VCaP (cell line): ENCODE measurements at regions not wholly inside any gene's neighbourhood (a gene's known extent, or its start where the extent isn't known, plus 50 kb on each side); places are given as distances from the start of the nearest gene placed in this dataset.

Experiments used
- H3K27ac ChIP-seq: fragments of 450-650 bp; 2 replicates; pipeline ENCODE4 v1.5.1; 2017
- CTCF ChIP-seq: fragments of 450-650 bp; conservative IDR thresholded peaks from 2 replicates; pipeline ENCODE4 v1.5.1; 2017; ENCODE audit warnings: mild to moderate bottlenecking, moderate library complexity

DNA sequence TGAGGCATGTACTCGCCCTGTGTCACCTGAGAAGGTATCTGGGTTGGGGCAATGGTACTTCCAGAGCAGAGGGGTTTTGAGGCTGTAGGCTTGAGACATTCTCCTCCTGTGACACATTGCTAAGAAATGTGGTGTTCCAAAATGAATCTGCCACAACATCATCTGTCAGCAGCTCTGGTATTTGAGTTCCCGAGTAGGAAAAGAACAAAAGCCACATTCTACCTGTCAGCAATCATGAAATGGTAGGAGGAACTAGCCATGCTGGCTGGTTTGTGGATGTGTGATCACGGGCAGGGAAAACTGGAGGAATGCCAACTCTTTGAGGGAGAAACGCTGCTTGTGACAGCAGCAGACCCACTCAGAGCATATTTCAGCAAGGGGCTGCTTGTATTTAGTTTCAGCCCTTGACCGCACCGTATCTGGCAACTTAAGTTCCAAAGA lies 579.4 kb upstream of the TBL1XR1 start:
- no peak overlapping the region for H3K27ac ChIP-seq
- TF ChIP-seq CTCF = no peak

GRCh38 chr3:177777699-177778098 lies 580.4 kb upstream of the TBL1XR1 start:
- TF ChIP-seq CTCF = peak; percentile 30; the same call in 1 of the 2 replicates
- H3K27ac ChIP-seq = no peak overlapping the region

DNA sequence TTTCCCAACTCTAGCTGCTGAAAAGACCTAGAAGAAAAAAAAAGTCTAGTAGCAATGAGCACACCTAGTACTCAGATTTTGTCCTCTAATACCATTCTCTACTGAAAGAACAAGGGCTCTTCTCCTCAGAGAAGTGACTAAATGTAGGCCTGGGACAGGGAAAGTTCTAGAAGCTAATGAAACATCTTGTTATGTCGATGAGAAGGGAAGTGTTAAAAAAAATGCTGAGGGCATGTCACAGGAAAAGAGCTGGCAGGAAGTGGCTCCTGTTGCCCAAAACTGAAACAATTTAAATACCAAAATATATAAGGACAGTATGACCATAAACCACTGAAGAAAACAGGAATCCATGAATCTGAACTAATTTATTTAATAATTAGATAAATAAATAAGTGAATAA lies 581.4 kb upstream of the TBL1XR1 start:
- H3K27ac ChIP-seq = no peak overlapping the region
- no peak for TF ChIP-seq CTCF

DNA sequence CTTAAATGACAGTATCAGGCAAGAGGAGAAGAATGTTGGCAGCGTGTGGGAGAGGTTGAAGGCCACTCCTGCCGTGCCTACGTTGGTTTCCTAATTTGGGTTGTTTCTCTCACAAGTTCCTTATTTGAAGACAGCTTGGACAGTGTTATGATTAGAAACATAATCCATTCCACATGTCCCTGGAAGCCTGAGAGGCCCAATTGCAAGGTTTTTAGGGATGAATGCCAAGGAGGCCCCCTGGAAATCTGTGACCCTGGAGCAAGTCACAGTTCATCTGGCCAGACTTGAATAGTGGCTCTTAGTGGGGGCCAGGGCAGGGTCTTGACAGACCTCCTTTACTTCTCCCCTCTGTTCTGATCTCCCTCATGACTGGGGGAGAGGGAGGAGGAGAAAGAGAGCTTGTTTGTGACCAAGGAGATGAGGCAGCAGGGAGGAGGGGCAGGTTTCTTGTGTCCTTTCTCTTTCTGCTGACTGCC lies 584.4 kb upstream of the TBL1XR1 start:
- no peak overlapping the region for H3K27ac ChIP-seq
- TF ChIP-seq CTCF = no peak

DNA sequence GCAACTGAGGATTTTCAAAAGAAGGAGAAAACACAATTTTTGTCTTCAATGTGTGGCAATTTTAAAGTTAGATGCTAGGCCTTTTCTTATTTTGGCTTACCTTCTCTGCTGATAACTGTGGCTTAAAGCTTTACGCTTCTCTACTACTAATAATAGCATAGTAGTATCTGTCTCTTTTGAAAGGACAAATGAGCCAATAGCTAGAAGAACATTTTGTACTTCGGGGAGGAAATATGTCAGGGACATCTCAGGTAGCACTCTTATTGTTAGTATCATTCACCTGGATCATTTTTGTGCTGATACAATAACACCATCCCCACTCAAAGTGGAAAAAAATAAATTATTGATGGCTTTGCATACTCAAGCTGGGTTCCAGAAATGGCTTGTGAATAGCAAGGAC lies 586.1 kb upstream of the TBL1XR1 start:
- no peak for TF ChIP-seq CTCF

DNA sequence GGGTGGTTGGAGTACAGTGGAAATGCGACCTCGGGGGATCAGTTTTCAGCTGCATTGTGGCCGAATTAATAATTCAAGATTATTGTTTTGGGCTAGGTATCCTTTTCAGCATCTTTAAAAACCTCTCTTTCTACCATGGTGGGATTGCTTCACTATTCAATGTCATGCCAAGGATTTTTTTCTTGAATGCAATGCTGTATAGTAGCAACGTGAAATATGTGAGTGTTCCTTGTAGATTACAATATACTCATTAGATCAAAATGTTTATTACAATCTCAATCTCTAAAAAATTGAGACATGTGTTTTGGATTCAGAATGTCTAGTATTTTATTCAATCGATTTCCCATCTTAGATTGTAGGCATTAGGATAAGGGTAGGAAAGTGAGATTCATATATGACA lies 586.5 kb upstream of the TBL1XR1 start:
- TF ChIP-seq CTCF = no peak
- no peak overlapping the region for H3K27ac ChIP-seq

More for the DNA sequence above, 586.1 kb upstream of the TBL1XR1 start:
- H3K27ac ChIP-seq = no peak overlapping the region

DNA sequence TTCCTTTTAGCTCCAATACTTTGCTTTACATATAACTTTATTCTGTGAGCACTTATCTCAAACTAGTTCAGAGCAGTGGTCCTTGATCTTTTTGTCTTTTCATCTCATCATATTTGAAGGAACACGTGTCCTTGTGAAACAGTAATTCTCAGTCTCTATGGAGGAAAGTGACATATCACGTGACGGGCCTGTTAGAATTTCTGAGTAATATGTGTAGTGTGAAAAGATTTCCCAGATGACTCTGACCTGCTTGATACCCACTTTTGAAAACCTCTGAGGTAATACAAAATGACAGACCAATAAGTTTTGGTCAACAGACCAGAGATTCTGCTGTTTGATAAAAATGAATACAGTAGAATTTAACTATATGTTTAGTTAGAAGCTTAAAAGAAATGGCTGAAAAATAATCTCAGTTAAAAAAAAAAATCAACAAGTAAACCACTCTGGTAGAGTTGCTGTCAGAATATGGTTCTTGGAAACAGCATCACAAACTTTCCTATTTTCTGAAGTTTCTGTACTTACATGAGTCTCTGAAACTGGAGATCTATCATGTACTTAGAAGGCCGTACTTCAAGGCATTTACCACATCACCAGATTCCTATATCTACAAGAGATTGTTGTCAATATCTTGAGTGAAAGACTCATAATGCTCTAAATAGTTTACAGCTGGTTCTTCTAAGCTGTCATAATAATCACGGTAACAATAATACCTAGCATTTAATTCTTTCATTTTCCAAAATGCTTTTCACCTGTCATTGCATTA lies 590.2 kb upstream of the TBL1XR1 start:
- no peak for TF ChIP-seq CTCF
- peak overlapping the region; percentile 16; the same call in 1 of the 2 replicates for H3K27ac ChIP-seq
